H9 (cell line): ENCODE measurements at regions not wholly inside any gene's neighbourhood (a gene's known extent, or its start where the extent isn't known, plus 50 kb on each side); places are given as distances from the start of the nearest gene placed in this dataset.

Experiments
- DNase-seq: peaks from one replicate; pipeline ENCODE4 v3.0.0-alpha.2; 2017
- H2AFZ ChIP-seq: one replicate; pipeline ENCODE4 v1.6.1; 2013; ENCODE audit warnings: mild to moderate bottlenecking, low read length, control low read depth, moderate library complexity
- H2AK5ac ChIP-seq: 2 replicates; pipeline ENCODE4 v1.6.1; 2013; ENCODE audit warnings: low read length, control low read depth, mixed read lengths; ENCODE audit not compliant: insufficient read length
- H2BK120ac ChIP-seq: one replicate; pipeline ENCODE4 v1.6.1; 2013; ENCODE audit warnings: low read depth, mild to moderate bottlenecking, low read length, control low read depth, inconsistent platforms; ENCODE audit not compliant: poor library complexity, severe bottlenecking
- H2BK12ac ChIP-seq: 2 replicates; pipeline ENCODE4 v1.6.1; 2013; ENCODE audit warnings: low read length, control low read depth, mixed read lengths, low read depth; ENCODE audit not compliant: insufficient read length
- H2BK15ac ChIP-seq: 2 replicates; pipeline ENCODE4 v1.6.1; 2013; ENCODE audit warnings: low read depth, low read length, control low read depth
- H2BK20ac ChIP-seq: one replicate; pipeline ENCODE4 v1.6.1; 2013; ENCODE audit warnings: low read depth, mild to moderate bottlenecking, low read length, control low read depth, inconsistent platforms; ENCODE audit not compliant: poor library complexity, severe bottlenecking
- H2BK5ac ChIP-seq: 2 replicates; pipeline ENCODE4 v1.6.1; 2013; ENCODE audit warnings: low read length, control low read depth, mixed read lengths; ENCODE audit not compliant: insufficient read length
- H3K14ac ChIP-seq: 2 replicates; pipeline ENCODE4 v1.6.1; 2013; ENCODE audit warnings: low read length, control low read depth; ENCODE audit not compliant: insufficient read depth
- H3K18ac ChIP-seq: 2 replicates; pipeline ENCODE4 v1.6.1; 2013; ENCODE audit warnings: low read depth, mild to moderate bottlenecking, mixed read lengths, low read length, control low read depth; ENCODE audit not compliant: insufficient read length
- H3K23ac ChIP-seq: 2 replicates; pipeline ENCODE4 v1.6.1; 2013; ENCODE audit warnings: low read length, control low read depth, mixed read lengths, low read depth; ENCODE audit not compliant: insufficient read length
- H3K23me2 ChIP-seq: 2 replicates; pipeline ENCODE4 v1.6.1; 2013; ENCODE audit warnings: low read depth, mild to moderate bottlenecking, mixed read lengths, low read length, control low read depth; ENCODE audit not compliant: insufficient read length, poor library complexity, severe bottlenecking
- H3K27ac ChIP-seq: 2 replicates; pipeline ENCODE4 v1.5.1; 2013; ENCODE audit warnings: low read length, control low read depth, mixed read lengths, low read depth; ENCODE audit not compliant: insufficient read length
- H3K27me3 ChIP-seq: 2 replicates; pipeline ENCODE4 v1.6.1; 2013; ENCODE audit warnings: low read length, control low read depth, inconsistent platforms; ENCODE audit not compliant: insufficient read depth
- H3K4ac ChIP-seq: 2 replicates; pipeline ENCODE4 v1.6.1; 2013; ENCODE audit warnings: low read depth, mild to moderate bottlenecking, control low read depth, inconsistent platforms, low read length, moderate library complexity
- H3K4me1 ChIP-seq: 2 replicates; pipeline ENCODE4 v1.6.1; 2013; ENCODE audit warnings: low read length, control low read depth, inconsistent platforms; ENCODE audit not compliant: insufficient read depth
- H3K4me2 ChIP-seq: 2 replicates; pipeline ENCODE4 v1.6.1; 2013; ENCODE audit warnings: low read length, control low read depth, mixed read lengths; ENCODE audit not compliant: insufficient read length, insufficient read depth
- H3K56ac ChIP-seq: 2 replicates; pipeline ENCODE4 v1.6.1; 2013; ENCODE audit warnings: low read depth, mild to moderate bottlenecking, mixed read lengths, low read length, control low read depth; ENCODE audit not compliant: insufficient read length
- H3K79me1 ChIP-seq: 2 replicates; pipeline ENCODE4 v1.6.1; 2013; ENCODE audit warnings: low read depth, mild to moderate bottlenecking, moderate library complexity, low read length, control low read depth, inconsistent platforms; ENCODE audit not compliant: insufficient read depth, poor library complexity, severe bottlenecking
- H3K79me2 ChIP-seq: 2 replicates; pipeline ENCODE4 v1.6.1; 2013; ENCODE audit warnings: low read length, control low read depth, inconsistent platforms; ENCODE audit not compliant: insufficient read depth
- H3K9ac ChIP-seq: 2 replicates; pipeline ENCODE4 v1.6.1; 2013; ENCODE audit warnings: low read length, control low read depth, mixed read lengths; ENCODE audit not compliant: insufficient read length; ENCODE audit errors: extremely low read depth
- H3K9me3 ChIP-seq: one replicate; pipeline ENCODE4 v1.6.1; 2013; ENCODE audit warnings: low read depth, low read length, inconsistent platforms; ENCODE audit not compliant: control insufficient read depth
- H3T11ph ChIP-seq: one replicate; pipeline ENCODE4 v1.6.1; 2013; ENCODE audit warnings: mild to moderate bottlenecking, low read length, control low read depth, inconsistent platforms
- H4K20me1 ChIP-seq: one replicate; pipeline ENCODE4 v1.6.1; 2013; ENCODE audit not compliant: control insufficient read depth, insufficient read length, insufficient read depth
- H4K5ac ChIP-seq: 2 replicates; pipeline ENCODE4 v1.6.1; 2013; ENCODE audit warnings: low read depth, mild to moderate bottlenecking, mixed read lengths, low read length, control low read depth; ENCODE audit not compliant: insufficient read length
- H4K8ac ChIP-seq: replicated peaks from 2 replicates; pipeline ENCODE4 v1.6.1; 2013; ENCODE audit warnings: low read length, control low read depth, mixed read lengths, low read depth; ENCODE audit not compliant: insufficient read length
- H4K91ac ChIP-seq: 2 replicates; pipeline ENCODE4 v1.6.1; 2013; ENCODE audit warnings: low read depth, mild to moderate bottlenecking, moderate library complexity, mixed read lengths, low read length, control low read depth; ENCODE audit not compliant: insufficient read length
- H3K27ac Mint-ChIP-seq, 3 experiments: 2 replicates in 2 of 3; 3 replicates in 1 of 3; pipeline ENCODE4 v1.8.0; 2020 to 2021; ENCODE audit warnings: mixed read lengths in 3 of 3, mild to moderate bottlenecking in 1 of 3, moderate library complexity in 1 of 3
- H3K27me3 Mint-ChIP-seq: 2 replicates; pipeline ENCODE4 v1.8.0; 2021; ENCODE audit warnings: low read depth, mild to moderate bottlenecking, moderate library complexity, mixed read lengths
- H3K36me3 Mint-ChIP-seq, 3 experiments: 2 replicates in 2 of 3; 3 replicates in 1 of 3; pipeline ENCODE4 v1.8.0; 2020 to 2021; ENCODE audit warnings: low read depth in 3 of 3, mixed read lengths in 3 of 3; ENCODE audit not compliant: insufficient read depth in 1 of 3
- H3K4me1 Mint-ChIP-seq, 2 experiments: 2 replicates each; pipeline ENCODE4 v1.8.0; 2020; ENCODE audit warnings: mixed read lengths in 2 of 2
- H3K4me3 Mint-ChIP-seq, 2 experiments: 2 replicates in 1 of 2; 3 replicates in 1 of 2; pipeline ENCODE4 v1.8.0; 2020 to 2021; ENCODE audit warnings: mild to moderate bottlenecking in 2 of 2, mixed read lengths in 2 of 2, moderate library complexity in 1 of 2
- H3K9me3 Mint-ChIP-seq, 2 experiments: 2 replicates in 1 of 2; 3 replicates in 1 of 2; pipeline ENCODE4 v1.8.0; 2020; ENCODE audit warnings: mild to moderate bottlenecking in 2 of 2, mixed read lengths in 2 of 2, moderate library complexity in 1 of 2
- CTCF ChIP-seq: fragments of 200-600 bp; sonication (generic); conservative IDR thresholded peaks from 3 replicates; pipeline ENCODE4 v1.8.0; 2021; ENCODE audit warnings: antibody characterized with exemption, mild to moderate bottlenecking
- WGBS: extraction: QIAGEN DNeasy Blood & Tissue Kit; methylation state at CpG from one replicate; pipeline ENCODE4 v1.1.7; 2013; ENCODE audit warnings: missing lambda C conversion rate, low lambda C conversion rate, mixed read lengths; ENCODE audit not compliant: insufficient read length; ENCODE audit errors: extremely low coverage; 5-methylcytosine and 5-hydroxymethylcytosine counted together

- H2BK120ac ChIP-seq: no peak overlapping the region
- no peak overlapping the region for H2BK12ac ChIP-seq
- TF ChIP-seq CTCF: no peak
- no peaks in the 10 kb centered on the region for H3K79me1 ChIP-seq
- no peaks in the 10 kb centered on the region for H3K23me2 ChIP-seq
- no peak overlapping the region for H2AFZ ChIP-seq
- no peaks in the 10 kb centered on the region for H3K9me3 ChIP-seq
- Mint-ChIP-seq H3K27me3 (no peaks in the 10 kb centered on the region; the same call in 1 of the 2 replicates), H3K27ac (no peak overlapping the region), H3K4me1 (peaks cover 24 to 29% of the 10 kb centered on the region in 2 experiments), H3K36me3 (no peaks in the 10 kb centered on the region), H3K9me3 (no peaks in the 10 kb centered on the region; a peak in 1 of 5 replicates), H3K4me3 (no peak overlapping the region)
- DNase-seq: no peak
- no peak overlapping the region for H4K8ac ChIP-seq
- H2AK5ac ChIP-seq: no peak overlapping the region
- H3K4me2 ChIP-seq: no peak overlapping the region
- no peak overlapping the region for H3K27ac ChIP-seq
- no peaks in the 10 kb centered on the region for H4K20me1 ChIP-seq
- H3K4ac ChIP-seq: no peak overlapping the region
- H2BK15ac ChIP-seq: no peak overlapping the region
- H3K14ac ChIP-seq: no peak overlapping the region
- H4K5ac ChIP-seq: no peak overlapping the region
- H3K9ac ChIP-seq: no peak overlapping the region
- H3K4me1 ChIP-seq: peaks cover 4% of the 10 kb centered on the region; the same call in 1 of the 2 replicates
- H3K79me2 ChIP-seq: no peaks in the 10 kb centered on the region; the same call in 1 of the 2 replicates
- H2BK20ac ChIP-seq: no peak overlapping the region
- no peaks in the 10 kb centered on the region for H3K27me3 ChIP-seq
- no CpG with 5 or more reads among the region's 1 CpG for WGBS
- no peak overlapping the region for H3T11ph ChIP-seq
- H3K56ac ChIP-seq: no peak overlapping the region
- no peak overlapping the region for H4K91ac ChIP-seq
- no peak overlapping the region for H3K18ac ChIP-seq
- no peak overlapping the region for H2BK5ac ChIP-seq
- no peak overlapping the region for H3K23ac ChIP-seq
These were observed 203.1 kb upstream of the BLID start for GRCh38 chr11:122319085-122319484.
